HG03565 (cell line): ENCODE measurements at regions not wholly inside any gene's neighbourhood (a gene's known extent, or its start where the extent isn't known, plus 50 kb on each side); places are given as distances from the start of the nearest gene placed in this dataset.

Experiments used
- ATAC-seq: cut with Tn5 transposase; IDR thresholded peaks from one replicate; pipeline ENCODE4 v1.9.1; 2021; ENCODE audit warnings: mild to moderate bottlenecking, moderate library complexity; ENCODE audit not compliant: unreplicated experiment

DNA sequence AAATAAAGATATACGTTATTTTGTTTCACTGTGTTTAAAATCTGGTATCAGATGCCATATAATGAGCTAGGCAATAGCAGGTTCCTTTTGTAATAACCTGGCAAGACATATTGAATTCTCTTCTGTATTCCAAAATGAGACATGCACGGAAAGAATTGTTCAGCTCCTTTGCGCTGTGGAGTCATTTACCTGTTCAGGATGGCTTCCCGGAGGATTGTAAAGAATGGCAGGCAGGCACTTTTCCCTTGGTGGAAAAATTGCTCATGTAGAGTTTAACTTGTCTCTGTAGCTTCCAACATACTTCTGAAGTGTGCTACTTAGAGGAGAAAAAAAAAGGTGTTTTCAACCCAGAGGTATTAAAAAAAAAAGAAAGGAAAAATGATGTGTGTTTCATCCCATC is 805.2 kb downstream of the GALC start:
- no peak for ATAC-seq

GRCh38 chr14:87186737-87187136 is 806.2 kb downstream of the GALC start:
- no peak for ATAC-seq

DNA sequence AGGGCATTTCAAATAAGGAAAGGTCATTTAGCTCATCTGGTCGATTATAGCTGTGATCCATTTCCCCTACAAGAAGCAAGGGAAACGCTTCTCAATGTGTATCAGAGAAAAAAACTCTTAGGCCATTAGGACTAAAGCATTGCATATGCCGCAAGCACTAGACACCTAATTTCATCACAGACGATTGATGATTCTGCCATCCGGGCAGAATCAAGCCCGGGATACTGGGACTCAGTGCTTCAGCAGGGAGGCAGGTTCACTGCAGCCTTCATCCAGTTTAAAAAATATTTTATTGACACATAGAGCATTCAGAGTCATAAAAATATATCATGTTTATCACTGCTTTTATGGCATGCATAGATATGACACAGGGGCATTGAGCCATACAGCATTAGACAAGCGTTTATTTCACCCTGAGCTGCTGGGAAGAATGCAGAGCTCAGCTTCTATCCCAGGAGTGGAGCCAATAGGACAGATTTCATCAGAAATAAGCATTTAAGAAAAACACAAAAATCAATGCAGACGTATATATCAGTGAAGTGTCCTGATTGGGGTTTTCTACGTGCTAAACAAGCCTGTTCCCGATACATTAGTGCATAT is 806.9 kb downstream of the GALC start:
- no peak for ATAC-seq

DNA sequence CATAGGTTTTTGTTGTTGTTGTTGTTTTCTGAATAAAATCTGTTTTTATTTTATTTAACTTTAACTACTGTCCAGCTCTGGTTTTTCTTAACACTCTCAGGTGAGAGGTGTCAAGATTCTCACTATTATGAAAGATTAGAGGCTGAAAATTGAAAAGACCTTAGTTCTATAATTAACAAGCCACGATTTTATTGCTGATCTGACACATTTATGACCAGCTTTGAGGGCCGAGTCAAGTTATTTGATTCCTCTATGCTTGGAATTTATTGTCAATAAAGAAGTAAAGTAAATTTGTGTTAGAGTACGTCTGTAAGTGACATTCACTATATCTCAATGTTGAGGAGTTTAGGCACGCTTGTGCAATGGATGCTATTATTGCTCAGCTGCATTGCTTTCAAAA is 808.8 kb downstream of the GALC start:
- no peak for ATAC-seq

DNA sequence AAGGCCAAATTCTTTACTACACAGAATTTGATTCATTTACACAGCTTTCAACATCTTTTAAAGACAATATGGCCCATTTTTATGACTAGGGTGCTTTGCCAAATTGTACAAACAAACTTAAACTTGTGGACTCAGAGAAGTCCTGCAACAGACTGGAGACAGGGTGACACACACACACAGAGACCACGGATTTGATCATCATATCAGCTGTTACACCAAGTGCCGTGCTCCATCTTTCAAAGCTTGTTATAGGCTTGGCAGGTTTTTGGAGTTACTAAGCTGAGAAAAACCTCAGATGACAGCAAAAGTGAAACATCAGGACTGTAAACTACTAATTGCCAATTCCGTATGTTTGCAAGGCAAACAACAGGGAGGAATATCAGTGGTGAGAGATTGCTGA is 811.7 kb downstream of the GALC start:
- no peak for ATAC-seq

DNA sequence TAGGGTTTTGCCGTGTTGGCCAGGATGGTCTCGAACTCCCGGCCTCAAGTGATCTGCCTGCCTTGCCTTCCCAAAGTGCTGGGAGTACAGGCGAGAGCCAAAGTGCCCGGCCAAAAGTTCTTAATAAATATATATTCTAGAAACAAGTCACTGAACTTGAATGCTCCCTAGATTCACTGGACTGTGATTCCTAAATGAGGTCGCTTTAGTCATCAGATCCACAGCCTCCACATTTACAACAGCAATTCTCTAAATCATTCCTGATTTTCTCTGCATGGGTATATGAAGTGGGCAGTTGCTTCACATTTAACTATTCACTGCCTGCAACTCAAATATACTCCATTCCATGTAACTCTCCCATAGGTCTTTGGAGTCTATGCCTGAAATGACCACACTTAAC is 813.0 kb downstream of the GALC start:
- ATAC-seq = no peak

- no peak for ATAC-seq
These were observed 814.7 kb downstream of the GALC start for GRCh38 chr14:87178277-87178676.

GRCh38 chr14:87175175-87175574 is 817.8 kb downstream of the GALC start:
- no peak for ATAC-seq

- no peak for ATAC-seq
These were observed 821.8 kb downstream of the GALC start for GRCh38 chr14:87171141-87171540.

GRCh38 chr14:87170179-87170578 is 822.8 kb downstream of the GALC start:
- ATAC-seq = no peak

GRCh38 chr14:87169362-87169761 is 823.6 kb downstream of the GALC start:
- no peak for ATAC-seq

DNA sequence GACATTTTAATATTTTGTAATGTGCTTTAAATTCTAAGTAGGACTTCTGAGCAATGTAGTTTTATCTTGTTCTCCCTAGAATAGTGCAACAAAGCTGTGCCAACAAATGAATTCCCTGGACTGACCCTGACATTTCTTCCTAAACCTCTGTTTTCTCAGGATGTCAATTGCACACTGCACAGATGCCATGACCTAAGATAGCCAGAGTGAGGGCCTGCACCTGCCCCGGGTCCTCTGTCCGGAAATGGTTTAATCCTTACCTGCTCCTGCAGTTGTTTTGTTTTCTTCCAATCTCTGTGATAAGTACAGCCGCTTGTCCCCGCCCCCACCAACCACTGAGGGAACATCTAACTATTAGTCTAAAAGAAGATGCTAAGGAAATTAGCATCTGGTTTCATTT is 831.5 kb downstream of the GALC start:
- no peak for ATAC-seq

- ATAC-seq = no peak
These were observed 832.0 kb downstream of the GALC start for GRCh38 chr14:87160989-87161388.

- no peak for ATAC-seq
These were observed 834.7 kb downstream of the GALC start for GRCh38 chr14:87158283-87158682.

DNA sequence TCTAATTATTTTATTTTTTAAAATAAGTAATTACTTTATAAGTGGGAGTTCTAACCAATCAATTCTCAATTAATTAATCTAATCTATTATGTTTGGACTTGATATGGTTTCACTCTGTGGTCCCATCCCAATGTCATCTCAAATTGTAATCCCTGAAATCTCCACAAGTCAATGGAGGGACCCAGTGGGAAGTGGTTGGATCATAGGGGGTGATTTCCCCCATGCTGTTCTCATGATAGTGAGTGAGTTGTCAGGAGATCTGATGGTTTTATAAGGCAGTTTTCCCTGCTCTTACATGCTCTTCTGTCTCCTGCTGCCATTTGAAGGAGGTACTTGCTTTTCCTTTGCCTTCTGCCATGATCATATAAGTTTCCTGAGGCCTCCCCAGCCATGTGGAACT is 836.1 kb downstream of the GALC start:
- ATAC-seq = no peak

DNA sequence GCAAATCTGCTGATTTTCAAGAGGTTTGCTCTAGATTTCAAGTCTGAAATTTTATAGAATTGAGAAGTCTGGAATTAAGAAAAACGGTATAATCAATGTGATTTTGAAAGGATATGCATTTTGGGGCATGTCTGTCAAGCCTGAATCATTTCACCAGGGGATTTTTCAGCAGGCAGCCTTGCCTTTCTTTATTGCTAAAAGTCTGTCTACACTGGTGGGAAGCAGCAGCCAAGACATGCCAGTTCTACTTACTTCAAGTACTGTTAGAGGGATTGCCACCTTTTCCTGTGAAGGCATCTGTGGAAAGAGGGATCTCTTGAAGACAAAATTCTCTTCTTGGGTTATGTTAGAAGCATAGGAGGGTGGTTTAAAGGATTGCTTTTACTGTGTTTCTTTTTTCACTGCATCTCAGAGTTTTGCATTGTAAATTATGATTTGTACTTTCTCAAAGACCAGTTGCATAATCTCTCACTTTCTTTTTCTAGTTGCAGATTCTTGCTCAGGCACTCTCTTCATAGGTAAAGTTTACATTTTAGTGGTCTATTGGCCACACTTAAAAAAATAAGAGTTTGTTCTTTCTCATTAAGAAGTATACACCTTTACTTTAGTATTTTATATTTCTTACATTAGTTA is 837.0 kb downstream of the GALC start:
- no peak for ATAC-seq

- no peak for ATAC-seq
These were observed 839.1 kb downstream of the GALC start for GRCh38 chr14:87153901-87154300.

GRCh38 chr14:87153391-87153790 is 839.6 kb downstream of the GALC start:
- ATAC-seq = no peak

- no peak for ATAC-seq
These were observed 840.3 kb downstream of the GALC start for GRCh38 chr14:87152693-87153092.

GRCh38 chr14:87149583-87150354 is 843.2 kb downstream of the GALC start:
- ATAC-seq = no peak

DNA sequence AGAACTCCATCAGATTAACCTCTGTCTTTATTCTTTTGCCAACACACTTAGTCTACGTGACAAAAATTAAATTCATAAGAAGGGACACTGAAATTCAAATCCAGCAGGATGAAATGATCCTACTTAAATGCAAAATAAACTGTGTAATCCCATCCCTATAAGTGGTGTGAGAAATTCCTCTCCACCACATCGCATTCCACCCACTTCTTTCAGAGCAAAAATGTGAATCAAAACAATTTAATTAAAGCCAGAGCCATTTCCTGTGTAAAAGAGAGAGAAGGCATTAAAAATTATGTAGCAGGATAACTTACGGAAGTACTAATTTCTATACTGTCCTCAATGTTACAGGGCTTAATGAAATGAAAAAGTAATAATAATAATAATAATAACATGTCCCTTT is 844.3 kb downstream of the GALC start:
- ATAC-seq = no peak

GRCh38 chr14:87142551-87143211 is 850.3 kb downstream of the GALC start:
- ATAC-seq = no peak
